HL-60 (cell line): ENCODE measurements at regions not wholly inside any gene's neighbourhood (a gene's known extent, or its start where the extent isn't known, plus 50 kb on each side); places are given as distances from the start of the nearest gene placed in this dataset.

Experiments used
- DNase-seq, 2 experiments: peaks; one replicate each; pipeline ENCODE4 v3.0.0-alpha.2; 2010 to 2020; ENCODE audit warnings: low read depth in 1 of 2, low spot score in 1 of 2
- H3K27ac ChIP-seq: fragments of 250-450 bp; sonication (Bioruptor Pico); replicated peaks from 2 replicates; pipeline ENCODE4 v1.5.1; 2020; ENCODE audit warnings: mild to moderate bottlenecking, moderate library complexity
- H3K27me3 ChIP-seq: fragments of 250-450 bp; sonication (Bioruptor Pico); 2 replicates; pipeline ENCODE4 v1.5.1; 2021; ENCODE audit warnings: mild to moderate bottlenecking, moderate library complexity; ENCODE audit not compliant: insufficient read depth, poor library complexity, severe bottlenecking
- H3K4me3 ChIP-seq: replicated peaks from 2 replicates; pipeline ENCODE4 v1.5.1; 2011; ENCODE audit warnings: mild to moderate bottlenecking, control low read depth, low read length; ENCODE audit not compliant: insufficient read depth
- GABPA ChIP-seq: IDR thresholded peaks from 2 replicates; pipeline ENCODE4 v1.6.1; 2012; ENCODE audit warnings: low read depth
- POLR2AphosphoS5 ChIP-seq: IDR thresholded peaks from 2 replicates; pipeline ENCODE4 v1.6.1; 2012; ENCODE audit warnings: low read depth
- SPI1 ChIP-seq: IDR thresholded peaks from 2 replicates; pipeline ENCODE4 v1.6.1; 2012; ENCODE audit warnings: low read depth, mild to moderate bottlenecking, borderline replicate concordance
- TF ChIP-seq, protein P1 (sequence below): IDR thresholded peaks from 2 replicates; pipeline ENCODE4 v1.6.1; 2012; ENCODE audit warnings: low read depth; ENCODE audit not compliant: insufficient replicate concordance
- TF ChIP-seq, protein P2 (sequence below): IDR thresholded peaks from one replicate; pipeline ENCODE4 v1.5.1; 2011; ENCODE audit warnings: low read length, control low read depth, inconsistent platforms; ENCODE audit not compliant: insufficient read depth

DNA sequence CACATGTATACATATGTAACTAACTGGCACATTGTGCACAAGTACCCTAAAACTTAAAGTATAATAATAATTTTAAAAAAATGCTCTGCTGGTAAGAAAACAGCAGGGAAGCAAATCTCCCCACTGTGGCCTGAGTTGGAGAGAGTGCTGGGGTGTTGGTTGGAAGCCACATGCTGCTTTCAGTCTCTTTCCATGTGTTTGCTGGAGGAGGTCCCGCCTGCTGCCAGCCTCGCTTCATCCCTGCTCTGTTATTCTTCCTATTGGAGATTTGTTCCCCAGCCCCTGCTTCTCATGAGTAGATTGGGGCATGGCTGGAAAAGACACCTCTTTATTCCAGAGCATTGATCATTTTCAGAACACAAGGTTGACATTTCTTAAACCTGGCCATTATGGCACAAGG is 230.5 kb downstream of the FGF9 start:
- DNase-seq: no peak
- Histone ChIP-seq H3K27ac (no peak overlapping the region), H3K4me3 (no peak overlapping the region), H3K27me3 (no peaks in the 10 kb centered on the region)
- TF ChIP-seq GABPA (no peak), SPI1 (no peak), POLR2AphosphoS5 (no peak)
- TF ChIP-seq, protein P1, sequence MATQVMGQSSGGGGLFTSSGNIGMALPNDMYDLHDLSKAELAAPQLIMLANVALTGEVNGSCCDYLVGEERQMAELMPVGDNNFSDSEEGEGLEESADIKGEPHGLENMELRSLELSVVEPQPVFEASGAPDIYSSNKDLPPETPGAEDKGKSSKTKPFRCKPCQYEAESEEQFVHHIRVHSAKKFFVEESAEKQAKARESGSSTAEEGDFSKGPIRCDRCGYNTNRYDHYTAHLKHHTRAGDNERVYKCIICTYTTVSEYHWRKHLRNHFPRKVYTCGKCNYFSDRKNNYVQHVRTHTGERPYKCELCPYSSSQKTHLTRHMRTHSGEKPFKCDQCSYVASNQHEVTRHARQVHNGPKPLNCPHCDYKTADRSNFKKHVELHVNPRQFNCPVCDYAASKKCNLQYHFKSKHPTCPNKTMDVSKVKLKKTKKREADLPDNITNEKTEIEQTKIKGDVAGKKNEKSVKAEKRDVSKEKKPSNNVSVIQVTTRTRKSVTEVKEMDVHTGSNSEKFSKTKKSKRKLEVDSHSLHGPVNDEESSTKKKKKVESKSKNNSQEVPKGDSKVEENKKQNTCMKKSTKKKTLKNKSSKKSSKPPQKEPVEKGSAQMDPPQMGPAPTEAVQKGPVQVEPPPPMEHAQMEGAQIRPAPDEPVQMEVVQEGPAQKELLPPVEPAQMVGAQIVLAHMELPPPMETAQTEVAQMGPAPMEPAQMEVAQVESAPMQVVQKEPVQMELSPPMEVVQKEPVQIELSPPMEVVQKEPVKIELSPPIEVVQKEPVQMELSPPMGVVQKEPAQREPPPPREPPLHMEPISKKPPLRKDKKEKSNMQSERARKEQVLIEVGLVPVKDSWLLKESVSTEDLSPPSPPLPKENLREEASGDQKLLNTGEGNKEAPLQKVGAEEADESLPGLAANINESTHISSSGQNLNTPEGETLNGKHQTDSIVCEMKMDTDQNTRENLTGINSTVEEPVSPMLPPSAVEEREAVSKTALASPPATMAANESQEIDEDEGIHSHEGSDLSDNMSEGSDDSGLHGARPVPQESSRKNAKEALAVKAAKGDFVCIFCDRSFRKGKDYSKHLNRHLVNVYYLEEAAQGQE: no peak
- TF ChIP-seq, protein P2, sequence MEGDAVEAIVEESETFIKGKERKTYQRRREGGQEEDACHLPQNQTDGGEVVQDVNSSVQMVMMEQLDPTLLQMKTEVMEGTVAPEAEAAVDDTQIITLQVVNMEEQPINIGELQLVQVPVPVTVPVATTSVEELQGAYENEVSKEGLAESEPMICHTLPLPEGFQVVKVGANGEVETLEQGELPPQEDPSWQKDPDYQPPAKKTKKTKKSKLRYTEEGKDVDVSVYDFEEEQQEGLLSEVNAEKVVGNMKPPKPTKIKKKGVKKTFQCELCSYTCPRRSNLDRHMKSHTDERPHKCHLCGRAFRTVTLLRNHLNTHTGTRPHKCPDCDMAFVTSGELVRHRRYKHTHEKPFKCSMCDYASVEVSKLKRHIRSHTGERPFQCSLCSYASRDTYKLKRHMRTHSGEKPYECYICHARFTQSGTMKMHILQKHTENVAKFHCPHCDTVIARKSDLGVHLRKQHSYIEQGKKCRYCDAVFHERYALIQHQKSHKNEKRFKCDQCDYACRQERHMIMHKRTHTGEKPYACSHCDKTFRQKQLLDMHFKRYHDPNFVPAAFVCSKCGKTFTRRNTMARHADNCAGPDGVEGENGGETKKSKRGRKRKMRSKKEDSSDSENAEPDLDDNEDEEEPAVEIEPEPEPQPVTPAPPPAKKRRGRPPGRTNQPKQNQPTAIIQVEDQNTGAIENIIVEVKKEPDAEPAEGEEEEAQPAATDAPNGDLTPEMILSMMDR: no peak

DNA sequence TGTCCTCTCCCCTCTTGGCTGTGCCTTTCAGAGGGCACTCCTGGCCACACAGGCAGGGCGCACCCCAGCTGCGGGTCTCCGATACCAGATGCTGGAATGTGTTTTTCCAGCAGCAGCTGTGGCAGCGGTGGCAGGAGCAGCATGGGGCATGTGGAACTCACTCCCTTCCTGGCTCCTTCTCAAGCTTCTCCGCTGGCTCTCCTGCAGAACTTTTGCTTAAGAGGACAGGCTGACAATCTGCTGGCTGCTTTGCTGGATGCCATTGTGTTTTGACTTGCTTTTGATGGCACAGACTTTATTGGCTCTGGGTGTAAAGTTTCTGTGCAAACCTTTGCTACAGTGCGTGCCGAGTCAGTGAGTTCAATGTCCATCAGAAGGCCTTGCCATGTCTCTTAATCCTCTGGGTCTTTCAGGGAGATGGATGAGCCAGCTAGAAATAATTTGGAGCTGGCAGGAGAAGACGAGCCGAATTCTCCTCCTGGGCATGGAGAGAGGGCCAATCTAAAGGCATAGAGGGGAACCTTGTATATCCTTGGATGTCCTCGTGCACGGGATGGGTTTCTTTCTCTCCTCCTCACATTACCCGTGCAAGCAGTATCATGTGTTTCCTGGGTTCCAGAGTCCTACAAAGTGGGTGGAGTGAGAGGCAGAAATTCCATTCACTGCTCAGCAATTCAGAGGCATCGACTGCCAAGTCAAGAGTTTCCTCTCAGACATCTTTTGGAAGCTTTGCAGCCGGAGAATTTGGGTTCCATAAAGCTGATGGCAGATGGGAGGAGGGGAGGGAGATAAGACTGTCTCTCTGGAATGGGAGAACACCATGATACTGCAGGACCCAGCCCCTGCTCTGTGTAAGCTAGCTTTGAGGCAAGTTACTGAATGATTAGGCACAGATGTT is 231.2 kb downstream of the FGF9 start:
- H3K27me3 ChIP-seq: no peaks in the 10 kb centered on the region
- TF ChIP-seq, protein P2: no peak
- H3K27ac ChIP-seq: no peak overlapping the region
- no peak overlapping the region for H3K4me3 ChIP-seq
- DNase-seq: no peak

- TF ChIP-seq, protein P1: no peak
- no peak for TF ChIP-seq GABPA
- no peak for TF ChIP-seq SPI1
- TF ChIP-seq, protein P2: no peak
- no peak for TF ChIP-seq POLR2AphosphoS5
- no peak overlapping the region for H3K4me3 ChIP-seq
- H3K27me3 ChIP-seq: no peaks in the 10 kb centered on the region
- no peak overlapping the region for H3K27ac ChIP-seq
- no peak for DNase-seq
Measured at GRCh38 chr13:21902709-21903098, 231.8 kb downstream of the FGF9 start.
